ENCODE measurements at regions not wholly inside any gene's neighbourhood (a gene's known extent, or its start where the extent isn't known, plus 50 kb on each side); places are given as distances from the start of the nearest gene placed in this dataset.

GRCh38 chr1:90488451-90488850 is 228.7 kb downstream of the BARHL2 start:
- DNase-seq (ENCODE audit: low read depth in 1 of 2, low spot score in 1 of 2), result no peak
- Histone ChIP-seq H3K27ac (replicated peaks) (no peak overlapping the region), H3K4me3 (replicated peaks; ENCODE audit: insufficient read depth, low read length) (no peak overlapping the region), H3K27me3 (ENCODE audit: insufficient read depth, poor library complexity, severe bottlenecking) (no peaks in the 10 kb centered on the region)
- TF ChIP-seq GABPA (IDR thresholded peaks at IDR 0.05; ENCODE audit: low read depth) (no peak), SPI1 (IDR thresholded peaks at IDR 0.05; ENCODE audit: borderline replicate concordance, low read depth) (no peak), CTCF (IDR thresholded peaks at IDR 0.05; ENCODE audit: insufficient read depth, low read length) (no peak), POLR2AphosphoS5 (IDR thresholded peaks at IDR 0.05; ENCODE audit: low read depth) (no peak)
- TF ChIP-seq, protein P1, sequence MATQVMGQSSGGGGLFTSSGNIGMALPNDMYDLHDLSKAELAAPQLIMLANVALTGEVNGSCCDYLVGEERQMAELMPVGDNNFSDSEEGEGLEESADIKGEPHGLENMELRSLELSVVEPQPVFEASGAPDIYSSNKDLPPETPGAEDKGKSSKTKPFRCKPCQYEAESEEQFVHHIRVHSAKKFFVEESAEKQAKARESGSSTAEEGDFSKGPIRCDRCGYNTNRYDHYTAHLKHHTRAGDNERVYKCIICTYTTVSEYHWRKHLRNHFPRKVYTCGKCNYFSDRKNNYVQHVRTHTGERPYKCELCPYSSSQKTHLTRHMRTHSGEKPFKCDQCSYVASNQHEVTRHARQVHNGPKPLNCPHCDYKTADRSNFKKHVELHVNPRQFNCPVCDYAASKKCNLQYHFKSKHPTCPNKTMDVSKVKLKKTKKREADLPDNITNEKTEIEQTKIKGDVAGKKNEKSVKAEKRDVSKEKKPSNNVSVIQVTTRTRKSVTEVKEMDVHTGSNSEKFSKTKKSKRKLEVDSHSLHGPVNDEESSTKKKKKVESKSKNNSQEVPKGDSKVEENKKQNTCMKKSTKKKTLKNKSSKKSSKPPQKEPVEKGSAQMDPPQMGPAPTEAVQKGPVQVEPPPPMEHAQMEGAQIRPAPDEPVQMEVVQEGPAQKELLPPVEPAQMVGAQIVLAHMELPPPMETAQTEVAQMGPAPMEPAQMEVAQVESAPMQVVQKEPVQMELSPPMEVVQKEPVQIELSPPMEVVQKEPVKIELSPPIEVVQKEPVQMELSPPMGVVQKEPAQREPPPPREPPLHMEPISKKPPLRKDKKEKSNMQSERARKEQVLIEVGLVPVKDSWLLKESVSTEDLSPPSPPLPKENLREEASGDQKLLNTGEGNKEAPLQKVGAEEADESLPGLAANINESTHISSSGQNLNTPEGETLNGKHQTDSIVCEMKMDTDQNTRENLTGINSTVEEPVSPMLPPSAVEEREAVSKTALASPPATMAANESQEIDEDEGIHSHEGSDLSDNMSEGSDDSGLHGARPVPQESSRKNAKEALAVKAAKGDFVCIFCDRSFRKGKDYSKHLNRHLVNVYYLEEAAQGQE (IDR thresholded peaks at IDR 0.05; ENCODE audit: insufficient replicate concordance, low read depth), result no peak

DNA sequence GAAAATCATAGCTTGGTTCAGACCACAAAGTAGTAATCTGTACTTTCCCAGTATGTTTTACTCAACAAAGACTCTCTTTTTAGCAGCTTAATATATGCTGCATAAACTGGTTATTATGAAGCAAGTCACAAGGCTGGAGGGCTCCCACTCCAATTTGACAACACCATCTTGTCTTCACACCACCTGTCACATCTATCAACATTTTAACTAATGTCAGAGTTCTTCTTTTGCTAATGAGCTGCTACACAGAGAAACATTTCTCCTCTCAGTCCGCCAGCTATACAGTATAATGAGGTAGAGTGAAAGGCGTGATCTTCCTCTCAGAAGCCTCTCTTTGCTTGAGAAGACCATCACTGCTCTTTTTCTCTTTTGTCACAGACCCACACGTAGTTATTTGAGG is 230.1 kb downstream of the BARHL2 start:
- TF ChIP-seq CTCF (IDR thresholded peaks at IDR 0.05; ENCODE audit: insufficient read depth, low read length) (no peak), POLR2AphosphoS5 (IDR thresholded peaks at IDR 0.05; ENCODE audit: low read depth) (no peak), SPI1 (IDR thresholded peaks at IDR 0.05; ENCODE audit: borderline replicate concordance, low read depth) (no peak), GABPA (IDR thresholded peaks at IDR 0.05; ENCODE audit: low read depth) (no peak)
- TF ChIP-seq, protein P1 (IDR thresholded peaks at IDR 0.05; ENCODE audit: insufficient replicate concordance, low read depth), result no peak
- Histone ChIP-seq H3K27ac (replicated peaks) (no peak overlapping the region), H3K4me3 (replicated peaks; ENCODE audit: insufficient read depth, low read length) (no peak overlapping the region), H3K27me3 (ENCODE audit: insufficient read depth, poor library complexity, severe bottlenecking) (no peaks in the 10 kb centered on the region)
- DNase-seq (ENCODE audit: low read depth in 1 of 2, low spot score in 1 of 2), result no peak

GRCh38 chr1:90486134-90486824 is 230.8 kb downstream of the BARHL2 start:
- DNase-seq (ENCODE audit: low read depth in 1 of 2, low spot score in 1 of 2), result no peak
- TF ChIP-seq GABPA (IDR thresholded peaks at IDR 0.05; ENCODE audit: low read depth), result no peak
- TF ChIP-seq CTCF (IDR thresholded peaks at IDR 0.05; ENCODE audit: insufficient read depth, low read length), result no peak
- no peak for TF ChIP-seq POLR2AphosphoS5 (IDR thresholded peaks at IDR 0.05; ENCODE audit: low read depth)
- TF ChIP-seq SPI1 (IDR thresholded peaks at IDR 0.05; ENCODE audit: borderline replicate concordance, low read depth), result no peak
- TF ChIP-seq, protein P1 (IDR thresholded peaks at IDR 0.05; ENCODE audit: insufficient replicate concordance, low read depth), result no peak
- no peak overlapping the region for H3K27ac ChIP-seq (replicated peaks)
- no peak overlapping the region for H3K4me3 ChIP-seq (replicated peaks; ENCODE audit: insufficient read depth, low read length)
- H3K27me3 ChIP-seq (ENCODE audit: insufficient read depth, poor library complexity, severe bottlenecking), result no peaks in the 10 kb centered on the region

Measured in HL-60 (cell line).